ENCODE measurements at regions not wholly inside any gene's neighbourhood (a gene's known extent, or its start where the extent isn't known, plus 50 kb on each side); places are given as distances from the start of the nearest gene placed in this dataset.

- H3K56ac ChIP-seq (ENCODE audit: extremely low read depth, insufficient read depth, low read length), result no peak overlapping the region
- peaks cover 14% of the 10 kb centered on the region for H3K4me1 ChIP-seq (ENCODE audit: control insufficient read depth, insufficient read depth, low read length)
- no peak overlapping the region for H3K23ac ChIP-seq (ENCODE audit: low read depth, low read length)
- H2BK15ac ChIP-seq (ENCODE audit: low read depth, low read length), result 0 out of 3 replicates have a peak overlapping the region, but pooled peaks have one; percentile 42
- no peak overlapping the region for H2AK5ac ChIP-seq (ENCODE audit: low read depth, low read length)
- TF ChIP-seq CEBPB (IDR thresholded peaks at IDR 0.05; ENCODE audit: low read depth, low read length) (0 out of 2 replicates have a peak, but pooled peaks have one; percentile 13), MAFK (IDR thresholded peaks at IDR 0.05; ENCODE audit: low read depth, low read length) (peak; percentile 85), MAZ (IDR thresholded peaks at IDR 0.05; ENCODE audit: borderline replicate concordance, low read depth, low read length) (no peak), USF2 (IDR thresholded peaks at IDR 0.05; ENCODE audit: low read depth, low read length) (no peak)
- no TSS peak for BruUV-seq (replicated peaks)
- no peaks in the 10 kb centered on the region for H3K36me3 ChIP-seq (ENCODE audit: control insufficient read depth, insufficient read depth, low read length)
- intact Hi-C loops (cut with micrococcal nuclease), result no loop called here
- DNase-seq (no peak), ATAC-seq (ENCODE audit: low read depth) (no peak)
- ChIA-PET POLR2A (ENCODE audit: unreplicated experiment) (no interaction called here), CTCF (no interaction called here)
- no peak overlapping the region for H4K8ac ChIP-seq (ENCODE audit: low read depth in 2 of 2, low read length in 2 of 2)
- H2AFZ ChIP-seq (replicated peaks; ENCODE audit: low read length, poor library complexity), result no peak overlapping the region
- no peaks in the 10 kb centered on the region for H4K20me1 ChIP-seq (ENCODE audit: insufficient read depth, low read length)
- H3K9me1 ChIP-seq (ENCODE audit: insufficient read depth, low read length), result peaks cover under 1% of the 10 kb centered on the region
- dilution Hi-C loops (cut with HindIII; ENCODE audit: low sequenced_read_pairs, unreplicated experiment), result no loop called here
- H3K14ac ChIP-seq (replicated peaks; ENCODE audit: low read depth, low read length), result no peak overlapping the region
- H3K9ac ChIP-seq (ENCODE audit: low read depth, low read length), result no peak overlapping the region
- H4K91ac ChIP-seq (ENCODE audit: insufficient read depth, low read depth, low read length), result no peak overlapping the region
- no peak overlapping the region for H3K4me3 ChIP-seq (ENCODE audit: insufficient read depth, low read depth, low read length)
- H3K79me1 ChIP-seq (ENCODE audit: low read depth in 1 of 2, low read length in 2 of 2), result no peaks in the 10 kb centered on the region
- H3K27ac ChIP-seq (ENCODE audit: insufficient read depth, low read length), result no peak overlapping the region
- in situ Hi-C loops (cut with MboI; ENCODE audit: low sequenced_read_pairs), result no loop called here
- H3K27me3 ChIP-seq (ENCODE audit: control insufficient read depth, insufficient read depth, low read length), result no peaks in the 10 kb centered on the region
- H2AK9ac ChIP-seq (replicated peaks; ENCODE audit: low read depth, low read length, poor library complexity), result no peak overlapping the region
- H2BK120ac ChIP-seq (ENCODE audit: low read depth, low read length), result no peak overlapping the region
- H2BK5ac ChIP-seq (ENCODE audit: low read depth, low read length, poor library complexity, severe bottlenecking), result no peak overlapping the region
- H3K4ac ChIP-seq (ENCODE audit: low read depth, low read length), result no peak overlapping the region
- no peaks in the 10 kb centered on the region for H3K9me3 ChIP-seq (ENCODE audit: control insufficient read depth, insufficient read depth, low read length)
- no peak overlapping the region for H3K4me2 ChIP-seq (ENCODE audit: low read depth, low read length)
- H2BK20ac ChIP-seq (ENCODE audit: low read depth, low read length), result no peak overlapping the region
- WGBS, 2 experiments (ENCODE audit: extremely low coverage in 2 of 2, insufficient read length in 1 of 2), result no CpG with 5 or more reads among the region's 6 CpGs
- H3K18ac ChIP-seq (ENCODE audit: low read depth, low read length), result no peak overlapping the region
- H4K5ac ChIP-seq (ENCODE audit: low read depth, low read length), result no peak overlapping the region
Observed at GRCh38 chr5:9786380-9787360, 156.5 kb upstream of the TAS2R1 start.

Measured in IMR-90 (cell line).